SK-N-SH (cell line): ENCODE measurements at regions not wholly inside any gene's neighbourhood (a gene's known extent, or its start where the extent isn't known, plus 50 kb on each side); places are given as distances from the start of the nearest gene placed in this dataset.

ENCODE experiments used
- CTCF ChIA-PET: fragments of 300-600, 350-600 bp; formaldehyde crosslinking; extraction: SDS; loops from one replicate; lab custom pipeline; 2021; lab: Yijun Ruan, JAX
- POLR2A ChIA-PET: fragments of 350-600 bp; sonication (Branson Sonifier 250); formaldehyde crosslinking; extraction: SDS; loops from one replicate; lab custom pipeline; 2020; ENCODE audit warnings: antibody characterized with exemption, inconsistent platforms; lab: Yijun Ruan, JAX
- DNase-seq: peaks from one replicate; pipeline ENCODE4 v3.0.0; 2012
- H2AFZ ChIP-seq: fragments of 200-600 bp; sonication (generic); 2 replicates; pipeline ENCODE4 v1.8.1; 2016; ENCODE audit warnings: antibody characterized with exemption, mild to moderate bottlenecking, low read depth
- H3F3A ChIP-seq: fragments of 200-600 bp; sonication (generic); replicated peaks from 2 replicates; pipeline ENCODE3; 2016; ENCODE audit warnings: antibody characterized with exemption, mild to moderate bottlenecking; ENCODE audit not compliant: insufficient read depth
- H3K27ac ChIP-seq, 2 experiments: fragments of 200-500 bp in 1 of 2; fragments of 200-600 bp in 1 of 2; sonication (Bioruptor generic) in 1 of 2; sonication (generic), shearing (Covaris generic) in 1 of 2; 2 replicates each; pipeline versions ENCODE4 v1.5.1 to v1.6.1; 2014 to 2016; ENCODE audit warnings: low read depth in 2 of 2, inconsistent platforms in 1 of 2, low read length in 1 of 2, mild to moderate bottlenecking in 1 of 2, mixed read lengths in 1 of 2
- H3K27me3 ChIP-seq: fragments of 200-600 bp; sonication (generic), shearing (Covaris generic); 2 replicates; pipeline ENCODE4 v1.6.1; 2016; ENCODE audit warnings: mixed run types; ENCODE audit not compliant: insufficient read depth
- H3K36me3 ChIP-seq, 2 experiments: fragments of 200-500 bp in 1 of 2; fragments of 200-600 bp in 1 of 2; sonication (Bioruptor generic) in 1 of 2; sonication (generic) in 1 of 2; replicated peaks in 1 of 2; 2 replicates each; pipeline versions ENCODE3 to v1.5.1; 2014 to 2016; ENCODE audit warnings: low read length in 1 of 2, mild to moderate bottlenecking in 1 of 2; ENCODE audit not compliant: insufficient read depth in 2 of 2, control insufficient read depth in 1 of 2
- H3K4me1 ChIP-seq, 2 experiments: fragments of 200-500 bp in 1 of 2; fragments of 200-600 bp in 1 of 2; sonication (Bioruptor generic) in 1 of 2; sonication (generic), shearing (Covaris generic) in 1 of 2; 2 replicates each; pipeline versions ENCODE4 v1.5.1 to v1.6.1; 2014 to 2016; ENCODE audit warnings: low read depth in 1 of 2, low read length in 1 of 2, mixed run types in 1 of 2; ENCODE audit not compliant: insufficient read depth in 2 of 2, control insufficient read depth in 1 of 2
- H3K4me2 ChIP-seq: fragments of 200-600 bp; sonication (generic), shearing (Covaris generic); 2 replicates; pipeline ENCODE4 v1.6.1; 2017; ENCODE audit warnings: mixed run types
- H3K4me3 ChIP-seq, 2 experiments: fragments of 200-500 bp in 1 of 2; fragments of 200-600 bp in 1 of 2; sonication (Bioruptor generic) in 1 of 2; sonication (generic), shearing (Covaris generic) in 1 of 2; 2 replicates each; pipeline versions ENCODE4 v1.5.1 to v1.8.1; 2014 to 2016; ENCODE audit warnings: low read depth in 2 of 2, inconsistent platforms in 1 of 2, low read length in 1 of 2, mild to moderate bottlenecking in 1 of 2, mixed read lengths in 1 of 2, moderate library complexity in 1 of 2
- H3K79me2 ChIP-seq: fragments of 200-600 bp; sonication (generic); 2 replicates; pipeline ENCODE4 v1.8.1; 2017; ENCODE audit warnings: mild to moderate bottlenecking; ENCODE audit not compliant: insufficient read depth
- H3K9ac ChIP-seq: fragments of 200-600 bp; sonication (generic); 2 replicates; pipeline ENCODE4 v1.6.1; 2017; ENCODE audit warnings: mixed run types
- H3K9me2 ChIP-seq: fragments of 200-600 bp; sonication (generic); 2 replicates; pipeline ENCODE4 v1.6.1; 2017; ENCODE audit warnings: mixed run types
- H3K9me3 ChIP-seq: fragments of 200-600 bp; sonication (generic); 2 replicates; pipeline ENCODE4 v1.6.1; 2017; ENCODE audit warnings: mixed run types, mild to moderate bottlenecking, moderate library complexity
- H4K20me1 ChIP-seq: fragments of 200-600 bp; sonication (generic); 2 replicates; pipeline ENCODE4 v1.6.1; 2017; ENCODE audit warnings: mild to moderate bottlenecking, mixed run types; ENCODE audit not compliant: insufficient read depth
- CHD2 ChIP-seq: fragments of 150-350 bp; IDR thresholded peaks from 2 replicates; pipeline ENCODE4 v1.6.1; 2018; ENCODE audit warnings: low read length; ENCODE audit not compliant: partially characterized antibody
- FOXJ3 ChIP-seq: sonication (generic); formaldehyde crosslinking; IDR thresholded peaks from 2 replicates; pipeline ENCODE4 v1.5.1; 2020; ENCODE audit warnings: mild to moderate bottlenecking, missing genetic modification reagents
- GATA2 ChIP-seq: sonication (generic); formaldehyde crosslinking; IDR thresholded peaks from 2 replicates; pipeline ENCODE4 v1.5.0; 2020; ENCODE audit warnings: mild to moderate bottlenecking, missing genetic modification reagents
- JUND ChIP-seq: IDR thresholded peaks from 2 replicates; pipeline ENCODE4 v1.4.0; 2012
- MXI1 ChIP-seq: IDR thresholded peaks from 2 replicates; pipeline ENCODE4 v1.6.1; 2012; ENCODE audit warnings: mild to moderate bottlenecking, low read depth, low read length, improper control_type of control experiment
- NRF1 ChIP-seq: IDR thresholded peaks from 2 replicates; pipeline ENCODE4 v1.6.1; 2012; ENCODE audit warnings: low read depth, mild to moderate bottlenecking, low read length
- RAD21 ChIP-seq: IDR thresholded peaks from 2 replicates; pipeline ENCODE4 v1.6.1; 2012; ENCODE audit warnings: mild to moderate bottlenecking, low read length
- RXRA ChIP-seq: IDR thresholded peaks from 2 replicates; pipeline ENCODE4 v1.4.0; 2012; ENCODE audit warnings: low read depth, mild to moderate bottlenecking, borderline replicate concordance
- TAF1 ChIP-seq: IDR thresholded peaks from 2 replicates; pipeline ENCODE4 v1.6.1; 2012; ENCODE audit warnings: low read depth, mild to moderate bottlenecking, low read length, moderate library complexity, borderline replicate concordance
- TCF12 ChIP-seq: IDR thresholded peaks from 2 replicates; pipeline ENCODE4 v1.4.0; 2012
- TEAD4 ChIP-seq: IDR thresholded peaks from 2 replicates; pipeline ENCODE4 v1.4.0; 2012; ENCODE audit warnings: mild to moderate bottlenecking, borderline replicate concordance; ENCODE audit not compliant: insufficient read depth
- ZBTB33 ChIP-seq: IDR thresholded peaks from 2 replicates; pipeline ENCODE4 v1.4.0; 2012; ENCODE audit warnings: low read depth, borderline replicate concordance
- WGBS: methylation state at CpG from one replicate; pipeline ENCODE4 v1.1.6; 2017; ENCODE audit warnings: low lambda C conversion rate; 5-methylcytosine and 5-hydroxymethylcytosine counted together
- TF ChIP-seq, protein P1 (sequence below): fragments of 150-350 bp; IDR thresholded peaks from 2 replicates; pipeline ENCODE4 v1.6.1; 2016; ENCODE audit warnings: mild to moderate bottlenecking, low read depth, low read length
- TF ChIP-seq, protein P2 (sequence below): fragments of 150-350 bp; IDR thresholded peaks from 2 replicates; pipeline ENCODE4 v1.6.1; 2017; ENCODE audit warnings: antibody characterized with exemption, low read length, low read depth, borderline replicate concordance

GRCh38 chr2:211132046-211132445, 575.6 kb downstream of the CPS1 start:
- Histone ChIP-seq H3K9me3 (no peaks in the 10 kb centered on the region), H3F3A (no peaks in the 10 kb centered on the region), H3K9me2 (no peaks in the 10 kb centered on the region), H2AFZ (no peak overlapping the region), H4K20me1 (no peaks in the 10 kb centered on the region), H3K9ac (no peak overlapping the region), H3K4me3 (no peak overlapping the region), H3K36me3 (no peaks in the 10 kb centered on the region), H3K4me2 (no peak overlapping the region), H3K27ac (no peak overlapping the region), H3K4me1 (peaks cover 0 to 4% of the 10 kb centered on the region in 2 experiments; a peak in 2 of 4 replicates), H3K79me2 (no peaks in the 10 kb centered on the region), H3K27me3 (no peaks in the 10 kb centered on the region)
- ChIA-PET POLR2A (no interaction called here), CTCF (interaction anchor here (1.0 to 1.8 kb wide), 3 partner anchors 9 to 38 kb away, joined by 3 to 4 read pairs (median 3); no protein-coding TSS in a partner anchor)
- WGBS = 46% methylated on average over 2 of the region's 2 CpGs
- TF ChIP-seq RAD21 = no peak
- no peak for TF ChIP-seq JUND
- no peak for TF ChIP-seq TAF1
- TF ChIP-seq, protein P1, sequence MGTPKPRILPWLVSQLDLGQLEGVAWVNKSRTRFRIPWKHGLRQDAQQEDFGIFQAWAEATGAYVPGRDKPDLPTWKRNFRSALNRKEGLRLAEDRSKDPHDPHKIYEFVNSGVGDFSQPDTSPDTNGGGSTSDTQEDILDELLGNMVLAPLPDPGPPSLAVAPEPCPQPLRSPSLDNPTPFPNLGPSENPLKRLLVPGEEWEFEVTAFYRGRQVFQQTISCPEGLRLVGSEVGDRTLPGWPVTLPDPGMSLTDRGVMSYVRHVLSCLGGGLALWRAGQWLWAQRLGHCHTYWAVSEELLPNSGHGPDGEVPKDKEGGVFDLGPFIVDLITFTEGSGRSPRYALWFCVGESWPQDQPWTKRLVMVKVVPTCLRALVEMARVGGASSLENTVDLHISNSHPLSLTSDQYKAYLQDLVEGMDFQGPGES = no peak
- TF ChIP-seq, protein P2, sequence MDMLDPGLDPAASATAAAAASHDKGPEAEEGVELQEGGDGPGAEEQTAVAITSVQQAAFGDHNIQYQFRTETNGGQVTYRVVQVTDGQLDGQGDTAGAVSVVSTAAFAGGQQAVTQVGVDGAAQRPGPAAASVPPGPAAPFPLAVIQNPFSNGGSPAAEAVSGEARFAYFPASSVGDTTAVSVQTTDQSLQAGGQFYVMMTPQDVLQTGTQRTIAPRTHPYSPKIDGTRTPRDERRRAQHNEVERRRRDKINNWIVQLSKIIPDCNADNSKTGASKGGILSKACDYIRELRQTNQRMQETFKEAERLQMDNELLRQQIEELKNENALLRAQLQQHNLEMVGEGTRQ = no peak
- TF ChIP-seq RXRA = no peak
- no peak for TF ChIP-seq CHD2
- TF ChIP-seq GATA2 (CRISPR knock-in tag) = no peak
- no peak for TF ChIP-seq MXI1
- no peak for TF ChIP-seq ZBTB33
- no peak for TF ChIP-seq TCF12
- DNase-seq = no peak

- Histone ChIP-seq H3K9ac (no peak overlapping the region), H3K4me1 (peaks cover 0 to 4% of the 10 kb centered on the region in 2 experiments; a peak in 2 of 4 replicates), H3K79me2 (no peaks in the 10 kb centered on the region), H3F3A (no peaks in the 10 kb centered on the region), H3K27me3 (no peaks in the 10 kb centered on the region), H3K9me2 (no peaks in the 10 kb centered on the region), H4K20me1 (no peaks in the 10 kb centered on the region), H3K4me3 (no peak overlapping the region), H3K27ac (no peak overlapping the region), H3K36me3 (no peaks in the 10 kb centered on the region), H3K9me3 (no peaks in the 10 kb centered on the region), H3K4me2 (no peak overlapping the region), H2AFZ (no peak overlapping the region)
- WGBS = 32% methylated on average over 2 of the region's 2 CpGs
- TF ChIP-seq FOXJ3 (CRISPR knock-in tag) = no peak
- no peak for TF ChIP-seq TEAD4
- no peak for TF ChIP-seq NRF1
- no peak for DNase-seq
- POLR2A ChIA-PET = no interaction called here
- CTCF ChIA-PET = interaction anchor here (1.0 to 1.8 kb wide), 3 partner anchors 10 to 38 kb away, joined by 3 to 4 read pairs (median 3); no protein-coding TSS in a partner anchor
These were observed 576.2 kb downstream of the CPS1 start for GRCh38 chr2:211132573-211132972.
